Lung (tissue), 11 donors: ENCODE measurements at regions not wholly inside any gene's neighbourhood (a gene's known extent, or its start where the extent isn't known, plus 50 kb on each side); places are given as distances from the start of the nearest gene placed in this dataset.

Source experiments
- ATAC-seq: fragments of 200-7000 bp; cut with Tn5 transposase; one replicate; pipeline ENCODE4 v1.9.1; 2020; ENCODE audit warnings: moderate number of reproducible peaks; ENCODE audit not compliant: insufficient read depth, low FRiP score
- DNase-seq, 3 donors: peaks; one replicate each; pipeline ENCODE4 v3.0.0-alpha.2; 2013 to 2017
- H3K27ac ChIP-seq, 2 donors: one replicate each; pipeline ENCODE4 v1.5.1; 2013; ENCODE audit warnings: mild to moderate bottlenecking in 2 of 2, moderate library complexity in 2 of 2, control low read depth in 1 of 2, inconsistent platforms in 1 of 2, low read depth in 1 of 2, low read length in 1 of 2
- H3K27me3 ChIP-seq, 3 donors: one replicate each; pipeline ENCODE4 v1.5.1; 2013; ENCODE audit warnings: low read length in 2 of 3; ENCODE audit not compliant: control insufficient read depth in 3 of 3, insufficient read depth in 3 of 3
- H3K36me3 ChIP-seq, 4 donors: one replicate each; pipeline ENCODE4 v1.5.1; 2013; ENCODE audit warnings: low read length in 4 of 4, mild to moderate bottlenecking in 1 of 4, moderate library complexity in 1 of 4; ENCODE audit not compliant: control insufficient read depth in 4 of 4, insufficient read depth in 4 of 4
- H3K4me1 ChIP-seq, 5 donors: one replicate each; pipeline ENCODE4 v1.5.1; 2013; ENCODE audit warnings: low read length in 5 of 5, mild to moderate bottlenecking in 2 of 5, moderate library complexity in 1 of 5; ENCODE audit not compliant: control insufficient read depth in 5 of 5, insufficient read depth in 5 of 5
- H3K4me3 ChIP-seq: one replicate; pipeline ENCODE4 v1.5.1; 2013; ENCODE audit warnings: mild to moderate bottlenecking, control low read depth, moderate library complexity
- H3K9ac ChIP-seq, 2 donors: one replicate each; pipeline ENCODE4 v1.5.1; 2013; ENCODE audit warnings: low read length in 2 of 2, control low read depth in 1 of 2; ENCODE audit not compliant: insufficient read depth in 1 of 2
- H3K9me3 ChIP-seq, 4 donors: one replicate each; pipeline ENCODE4 v1.5.1; 2013; ENCODE audit warnings: low read length in 3 of 4, mild to moderate bottlenecking in 1 of 4, moderate library complexity in 1 of 4; ENCODE audit not compliant: control insufficient read depth in 4 of 4, insufficient read depth in 3 of 4
- WGBS, 2 donors: extraction: QIAGEN DNeasy Blood & Tissue Kit; methylation state at CpG; one replicate each; pipeline ENCODE4 v1.1.7; 2013; 5-methylcytosine and 5-hydroxymethylcytosine counted together
- TF ChIP-seq, protein P1 (sequence below): IDR thresholded peaks from 2 replicates; pipeline ENCODE4 v1.5.1; 2012; ENCODE audit warnings: mild to moderate bottlenecking; ENCODE audit errors: control extremely low read depth, extremely low read depth
- donor health status: control.
- donor health status: control.
- donor health status: Bipolar disorder and iron deficiency.
- donor health status: healthy.
- donor health status: DM: yes; HTN: yes; CAD: no.

DNA sequence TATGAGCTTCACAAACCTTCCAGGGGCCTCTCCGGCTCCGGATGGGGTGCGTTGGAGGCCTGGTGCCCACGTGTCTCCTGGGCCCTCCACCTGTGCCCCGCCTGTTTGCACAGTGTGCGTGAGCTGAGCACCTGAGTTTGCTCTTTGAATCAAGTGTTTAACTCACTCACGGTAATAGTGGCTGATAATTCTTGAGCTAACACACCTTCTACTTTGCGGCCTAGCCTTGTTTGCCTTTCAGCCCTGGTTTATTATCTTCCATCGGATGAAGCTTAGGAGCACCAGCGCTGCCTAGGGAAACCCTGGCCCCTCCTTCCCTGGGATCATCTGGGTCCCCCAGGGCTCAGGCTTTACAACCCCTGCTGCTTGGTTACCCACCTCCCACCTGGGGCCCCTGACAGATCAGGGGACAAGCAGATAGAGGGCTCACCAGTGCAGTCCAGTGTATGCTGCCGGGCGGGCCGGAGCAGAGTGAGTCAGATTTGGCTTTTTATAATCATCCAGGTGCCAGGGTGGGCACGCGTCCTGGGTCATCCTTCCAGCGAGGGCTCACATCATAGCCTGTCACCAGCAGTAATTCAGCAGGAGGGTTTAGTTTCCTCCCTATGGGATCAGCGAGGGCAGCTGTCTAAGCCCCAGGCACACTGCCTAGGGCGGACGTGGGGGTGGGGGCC is 62.8 kb upstream of the RFLNA start:
- Histone ChIP-seq H3K27ac (peak overlapping the region in 1 of 2 donors; percentile 78), H3K27me3 (no peaks in the 10 kb centered on the region), H3K9ac (no peak overlapping the region), H3K9me3 (peaks cover 0 to 6% (median 2%) of the 10 kb centered on the region in 4 donors), H3K4me1 (peaks cover 0 to 7% (median 0%) of the 10 kb centered on the region in 5 donors), H3K4me3 (no peak overlapping the region), H3K36me3 (no peaks in the 10 kb centered on the region)
- peak; percentile 49 to 75 (median 54) for DNase-seq
- ATAC-seq: peak; percentile 36
- WGBS, 2 donors: 69 to 85% methylated on average over 19 of the region's 19 CpGs
- TF ChIP-seq, protein P1, sequence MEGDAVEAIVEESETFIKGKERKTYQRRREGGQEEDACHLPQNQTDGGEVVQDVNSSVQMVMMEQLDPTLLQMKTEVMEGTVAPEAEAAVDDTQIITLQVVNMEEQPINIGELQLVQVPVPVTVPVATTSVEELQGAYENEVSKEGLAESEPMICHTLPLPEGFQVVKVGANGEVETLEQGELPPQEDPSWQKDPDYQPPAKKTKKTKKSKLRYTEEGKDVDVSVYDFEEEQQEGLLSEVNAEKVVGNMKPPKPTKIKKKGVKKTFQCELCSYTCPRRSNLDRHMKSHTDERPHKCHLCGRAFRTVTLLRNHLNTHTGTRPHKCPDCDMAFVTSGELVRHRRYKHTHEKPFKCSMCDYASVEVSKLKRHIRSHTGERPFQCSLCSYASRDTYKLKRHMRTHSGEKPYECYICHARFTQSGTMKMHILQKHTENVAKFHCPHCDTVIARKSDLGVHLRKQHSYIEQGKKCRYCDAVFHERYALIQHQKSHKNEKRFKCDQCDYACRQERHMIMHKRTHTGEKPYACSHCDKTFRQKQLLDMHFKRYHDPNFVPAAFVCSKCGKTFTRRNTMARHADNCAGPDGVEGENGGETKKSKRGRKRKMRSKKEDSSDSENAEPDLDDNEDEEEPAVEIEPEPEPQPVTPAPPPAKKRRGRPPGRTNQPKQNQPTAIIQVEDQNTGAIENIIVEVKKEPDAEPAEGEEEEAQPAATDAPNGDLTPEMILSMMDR: no peak

DNA sequence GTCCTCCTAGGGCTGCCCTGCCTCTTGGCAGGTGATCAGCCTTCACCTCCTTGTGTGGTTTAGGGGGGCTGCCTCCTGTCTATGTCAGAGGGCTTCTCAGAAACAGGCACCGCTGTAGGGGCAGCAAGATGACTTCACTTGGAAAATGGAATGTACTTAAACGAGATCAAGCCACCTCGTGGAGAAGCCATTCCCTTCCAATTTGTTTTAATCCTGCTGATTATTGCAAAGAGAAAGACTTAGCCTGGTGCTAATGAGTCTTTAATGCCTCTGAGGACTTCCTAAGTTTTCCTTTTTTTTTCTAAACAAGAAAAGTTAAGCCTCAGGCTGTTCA is 62.3 kb upstream of the RFLNA start:
- Histone ChIP-seq H3K4me1 (peaks cover 0 to 7% (median 0%) of the 10 kb centered on the region in 5 donors), H3K9me3 (peaks cover 0 to 6% (median 2%) of the 10 kb centered on the region in 4 donors), H3K36me3 (no peaks in the 10 kb centered on the region), H3K27me3 (no peaks in the 10 kb centered on the region), H3K4me3 (no peak overlapping the region), H3K9ac (no peak overlapping the region), H3K27ac (peak overlapping the region in 1 of 2 donors; percentile 78)
- DNase-seq (no peak), ATAC-seq (no peak)
- WGBS, 2 donors: 57 to 77% methylated on average over 3 of the region's 3 CpGs
- TF ChIP-seq, protein P1: no peak

DNA sequence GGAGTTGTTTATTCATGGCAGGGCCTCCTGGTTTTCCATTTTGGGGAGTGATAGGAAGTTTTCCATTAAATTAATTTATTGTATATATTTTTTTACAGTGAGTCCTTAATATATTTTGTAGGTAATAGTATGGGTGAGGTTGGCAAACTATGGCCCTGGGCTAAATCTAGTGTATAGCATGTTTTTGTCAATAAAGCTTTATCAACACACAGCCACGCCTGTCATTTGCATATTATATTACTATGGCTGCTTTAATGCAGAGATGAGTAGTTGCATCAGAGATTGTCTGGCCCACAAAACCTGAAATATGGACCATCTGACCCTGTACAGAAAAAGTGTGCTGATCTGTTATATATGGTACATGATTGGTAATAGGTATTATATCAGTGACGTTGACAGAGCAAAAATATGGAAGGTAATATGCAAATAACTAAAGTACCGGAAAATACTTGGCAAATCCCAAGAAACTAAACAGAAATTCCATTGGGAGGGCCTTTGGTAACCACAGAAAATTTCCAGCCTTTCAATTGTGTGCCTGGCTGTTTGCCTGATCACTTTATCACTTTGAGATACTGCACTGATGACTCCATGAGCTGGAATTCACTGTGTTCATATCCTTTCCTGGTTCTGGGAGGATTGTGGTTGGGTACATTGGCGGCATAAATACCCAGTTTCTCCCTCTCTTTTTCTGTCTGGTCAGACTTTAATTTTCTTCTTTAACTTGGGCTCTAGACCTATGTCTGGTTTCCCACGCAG is 61.7 kb upstream of the RFLNA start:
- Histone ChIP-seq H3K4me1 (peaks cover 0 to 7% (median 0%) of the 10 kb centered on the region in 5 donors), H3K9ac (no peak overlapping the region), H3K4me3 (no peak overlapping the region), H3K36me3 (no peaks in the 10 kb centered on the region), H3K27me3 (no peaks in the 10 kb centered on the region), H3K9me3 (peaks cover 0 to 6% (median 2%) of the 10 kb centered on the region in 4 donors), H3K27ac (no peak overlapping the region)
- WGBS, 2 donors: 82 to 87% methylated on average over 5 of the region's 5 CpGs
- DNase-seq (no peak), ATAC-seq (no peak)
- TF ChIP-seq, protein P1: no peak
